ENCODE measurements at regions not wholly inside any gene's neighbourhood (a gene's known extent, or its start where the extent isn't known, plus 50 kb on each side); places are given as distances from the start of the nearest gene placed in this dataset.

DNA sequence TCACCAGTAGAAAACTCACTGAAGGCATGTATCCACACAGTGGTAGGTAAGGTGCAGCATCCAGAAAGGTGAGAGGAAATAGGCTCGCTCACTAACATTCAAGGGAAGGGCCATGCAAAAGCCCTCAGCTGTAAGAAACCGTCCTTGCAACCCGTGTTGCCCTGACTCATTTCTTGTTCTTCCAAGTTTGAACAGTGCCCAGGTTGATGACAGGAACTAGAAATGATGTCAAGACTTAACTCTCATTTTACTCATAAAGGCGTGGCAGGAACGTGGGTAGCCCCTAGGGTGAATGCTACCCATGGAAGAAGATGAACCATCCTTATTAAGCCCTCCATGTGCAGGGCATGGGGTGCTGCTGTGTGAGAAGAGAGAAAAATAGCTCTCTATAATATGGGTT lies 187.6 kb downstream of the CD83 start:
- TF ChIP-seq POLR2A (IDR thresholded peaks at IDR 0.05) = no peak
- TF ChIP-seq, protein P1, sequence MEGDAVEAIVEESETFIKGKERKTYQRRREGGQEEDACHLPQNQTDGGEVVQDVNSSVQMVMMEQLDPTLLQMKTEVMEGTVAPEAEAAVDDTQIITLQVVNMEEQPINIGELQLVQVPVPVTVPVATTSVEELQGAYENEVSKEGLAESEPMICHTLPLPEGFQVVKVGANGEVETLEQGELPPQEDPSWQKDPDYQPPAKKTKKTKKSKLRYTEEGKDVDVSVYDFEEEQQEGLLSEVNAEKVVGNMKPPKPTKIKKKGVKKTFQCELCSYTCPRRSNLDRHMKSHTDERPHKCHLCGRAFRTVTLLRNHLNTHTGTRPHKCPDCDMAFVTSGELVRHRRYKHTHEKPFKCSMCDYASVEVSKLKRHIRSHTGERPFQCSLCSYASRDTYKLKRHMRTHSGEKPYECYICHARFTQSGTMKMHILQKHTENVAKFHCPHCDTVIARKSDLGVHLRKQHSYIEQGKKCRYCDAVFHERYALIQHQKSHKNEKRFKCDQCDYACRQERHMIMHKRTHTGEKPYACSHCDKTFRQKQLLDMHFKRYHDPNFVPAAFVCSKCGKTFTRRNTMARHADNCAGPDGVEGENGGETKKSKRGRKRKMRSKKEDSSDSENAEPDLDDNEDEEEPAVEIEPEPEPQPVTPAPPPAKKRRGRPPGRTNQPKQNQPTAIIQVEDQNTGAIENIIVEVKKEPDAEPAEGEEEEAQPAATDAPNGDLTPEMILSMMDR (IDR thresholded peaks at IDR 0.05 in 4 of 5, conservative IDR thresholded peaks at IDR 0.05 in 1 of 5) = no peak
- Histone ChIP-seq H3K9me3 (no peaks in the 10 kb centered on the region), H3K36me3 (no peaks in the 10 kb centered on the region), H3K4me1 (peaks cover 0 to 7% of the 10 kb centered on the region in 2 donors), H3K27me3 (peaks cover 0 to 15% (median 0%) of the 10 kb centered on the region in 3 donors), H3K4me3 (no peak overlapping the region), H3K27ac (no peak overlapping the region)
- in situ Hi-C loops (cut with MboI; ENCODE audit: low sequenced_read_pairs in 4 of 4) (no loop called here), intact Hi-C loops (cut with DNase I; ENCODE audit: low total_unique reads) (no loop called here)
- DNase-seq (no peak), ATAC-seq (no peak)

DNA sequence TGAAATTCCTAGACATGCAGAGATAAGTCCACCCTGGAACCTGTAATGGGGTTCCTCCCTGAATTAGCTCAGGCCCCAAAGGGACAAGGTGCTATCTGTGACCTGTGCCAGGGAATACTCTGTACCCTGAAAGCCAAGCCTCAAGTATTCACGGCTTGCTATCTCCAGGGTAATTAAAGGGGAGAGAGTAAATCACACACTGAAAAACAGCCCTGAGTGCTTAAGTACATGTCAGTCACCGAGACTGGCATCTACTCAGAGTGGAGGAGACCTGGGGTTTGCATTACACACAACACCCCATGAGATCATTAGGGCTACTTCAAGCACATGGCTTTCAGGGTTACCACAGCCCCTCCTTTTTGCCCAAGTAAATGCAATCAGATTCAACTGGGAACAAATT lies 188.1 kb downstream of the CD83 start:
- Histone ChIP-seq H3K27ac (no peak overlapping the region), H3K4me1 (peaks cover 0 to 7% of the 10 kb centered on the region in 2 donors), H3K9me3 (no peaks in the 10 kb centered on the region), H3K4me3 (no peak overlapping the region), H3K27me3 (peaks cover 0 to 15% (median 0%) of the 10 kb centered on the region in 3 donors), H3K36me3 (no peaks in the 10 kb centered on the region)
- TF ChIP-seq POLR2A (IDR thresholded peaks at IDR 0.05) = no peak
- TF ChIP-seq, protein P1 (IDR thresholded peaks at IDR 0.05 in 4 of 5, conservative IDR thresholded peaks at IDR 0.05 in 1 of 5) = no peak
- no peak for DNase-seq
- intact Hi-C loops (cut with DNase I; ENCODE audit: low total_unique reads) (no loop called here), in situ Hi-C loops (cut with MboI; ENCODE audit: low sequenced_read_pairs in 4 of 4) (no loop called here)
- no peak for ATAC-seq

DNA sequence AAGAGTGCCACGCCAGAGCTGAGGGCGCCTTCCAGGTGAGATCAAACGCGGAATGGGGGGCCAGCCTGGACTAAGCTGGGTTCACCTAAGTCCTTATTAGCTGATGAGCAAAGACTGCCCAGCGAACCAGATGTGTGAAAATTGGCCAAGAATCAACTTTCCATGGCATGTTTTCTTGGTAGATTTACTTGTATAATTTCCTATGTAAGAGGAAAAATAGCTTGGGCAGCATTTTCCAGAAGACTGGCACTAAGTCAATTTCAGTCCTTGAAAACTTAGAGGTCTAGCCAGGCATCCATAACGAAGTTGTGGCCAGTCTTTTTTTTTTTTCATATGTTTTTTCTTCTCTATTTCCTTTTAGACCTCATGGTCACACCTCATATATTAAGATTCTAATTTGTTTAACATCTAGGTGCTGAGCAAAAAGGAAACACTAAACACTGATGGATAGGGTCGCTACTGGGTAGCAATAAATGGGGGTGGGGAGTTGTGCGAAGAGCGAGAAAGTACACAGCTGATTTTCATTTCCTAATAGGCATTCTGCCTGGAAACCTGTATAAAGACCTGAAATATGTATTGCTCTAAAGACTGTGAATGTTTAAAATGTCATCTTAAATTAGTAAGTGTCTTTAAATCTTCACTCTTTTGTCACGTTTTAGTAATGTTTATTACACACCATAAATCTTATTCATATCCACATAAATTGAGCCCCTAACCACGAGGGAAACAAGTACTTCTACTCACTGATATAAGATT lies 188.8 kb downstream of the CD83 start:
- H3K27ac ChIP-seq = no peak overlapping the region
- no peaks in the 10 kb centered on the region for H3K36me3 ChIP-seq
- no peak for DNase-seq
- intact Hi-C loops (cut with DNase I; ENCODE audit: low total_unique reads) (no loop called here), in situ Hi-C loops (cut with MboI; ENCODE audit: low sequenced_read_pairs in 4 of 4) (no loop called here)
- H3K9me3 ChIP-seq = no peaks in the 10 kb centered on the region
- H3K4me1 ChIP-seq = peaks cover 0 to 7% of the 10 kb centered on the region in 2 donors
- peaks cover 0 to 15% (median 0%) of the 10 kb centered on the region in 3 donors for H3K27me3 ChIP-seq
- TF ChIP-seq, protein P1 (IDR thresholded peaks at IDR 0.05 in 4 of 5, conservative IDR thresholded peaks at IDR 0.05 in 1 of 5) = no peak
- no peak overlapping the region for H3K4me3 ChIP-seq
- no peak for ATAC-seq

DNA sequence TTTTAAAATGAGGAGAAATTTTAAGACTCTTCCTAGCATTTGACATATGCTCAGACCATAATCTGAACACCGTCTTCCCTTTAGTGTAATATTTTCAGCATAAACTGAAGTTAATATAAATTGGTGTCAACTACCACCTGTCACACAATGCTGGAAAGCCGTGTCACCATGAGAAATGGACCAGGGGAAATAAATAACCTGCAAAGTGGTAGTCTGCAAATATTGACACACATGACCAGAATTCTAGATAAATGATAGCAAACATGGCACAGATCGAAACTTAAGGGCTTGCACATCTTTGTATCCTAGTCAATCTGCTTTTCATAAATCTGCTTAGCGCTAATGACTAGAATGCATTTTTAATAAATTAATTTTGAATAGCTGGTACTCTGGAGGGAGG lies 191.9 kb downstream of the CD83 start:
- Histone ChIP-seq H3K27me3 (peaks cover 0 to 15% (median 0%) of the 10 kb centered on the region in 3 donors), H3K4me3 (no peak overlapping the region), H3K4me1 (peaks cover 0 to 7% of the 10 kb centered on the region in 2 donors), H3K36me3 (no peaks in the 10 kb centered on the region), H3K27ac (no peak overlapping the region), H3K9me3 (no peaks in the 10 kb centered on the region)
- intact Hi-C loops (cut with DNase I; ENCODE audit: low total_unique reads) = no loop called here
- in situ Hi-C loops (cut with MboI; ENCODE audit: low sequenced_read_pairs in 4 of 4) = no loop called here
- DNase-seq = no peak
- no peak for TF ChIP-seq POLR2A (IDR thresholded peaks at IDR 0.05)
- TF ChIP-seq, protein P1 (IDR thresholded peaks at IDR 0.05 in 4 of 5, conservative IDR thresholded peaks at IDR 0.05 in 1 of 5) = no peak
- no peak for ATAC-seq
